Effector memory CD8-positive, alpha-beta T cell (primary cell): ENCODE measurements at regions not wholly inside any gene's neighbourhood (a gene's known extent, or its start where the extent isn't known, plus 50 kb on each side); places are given as distances from the start of the nearest gene placed in this dataset.
A peak's percentile ranks its signal among the peaks of the same experiment; 100 is the strongest.
"Not testable (repeated sequence)": the region's sequence is repeated elsewhere in the genome, so short reads cannot be mapped to it uniquely, and the experiment has no call there.

ENCODE experiments used
- ATAC-seq: fragments of 150-1000 bp; cut with Tn5 transposase; replicated peaks from 2 replicates; pipeline ENCODE4 v1.10.0; 2021; ENCODE audit warnings: mild to moderate bottlenecking, moderate library complexity
- DNase-seq, 3 experiments: peaks; one replicate each; pipeline ENCODE4 v3.0.0; 2021
- H3K27ac Mint-ChIP-seq, 2 donors: one replicate each; pipeline ENCODE4 v1.8.0; 2022; ENCODE audit warnings: mild to moderate bottlenecking in 2 of 2, mixed read lengths in 2 of 2, moderate library complexity in 2 of 2
- H3K27me3 Mint-ChIP-seq, 2 donors: one replicate each; pipeline ENCODE4 v1.8.0; 2022; ENCODE audit warnings: mixed read lengths in 2 of 2
- H3K36me3 Mint-ChIP-seq: one replicate; pipeline ENCODE4 v1.8.0; 2022; ENCODE audit warnings: mild to moderate bottlenecking, moderate library complexity, mixed read lengths; ENCODE audit not compliant: insufficient read depth
- H3K4me1 Mint-ChIP-seq, 2 donors: one replicate each; pipeline ENCODE4 v1.8.0; 2022; ENCODE audit warnings: low read depth in 2 of 2, mixed read lengths in 2 of 2
- H3K4me3 Mint-ChIP-seq, 2 donors: one replicate each; pipeline ENCODE4 v1.8.0; 2022; ENCODE audit warnings: mild to moderate bottlenecking in 2 of 2, mixed read lengths in 2 of 2, moderate library complexity in 2 of 2
- H3K9me3 Mint-ChIP-seq, 2 donors: one replicate each; pipeline ENCODE4 v1.8.0; 2022; ENCODE audit warnings: mixed read lengths in 2 of 2

GRCh38 chr2:144631636-144632035 lies 111.7 kb upstream of the ZEB2 start:
- DNase-seq (no peak), ATAC-seq (no peak)
- Mint-ChIP-seq H3K27ac (no peak overlapping the region), H3K4me3 (no peak overlapping the region), H3K9me3 (peaks cover 4 to 12% of the 10 kb centered on the region in 2 donors), H3K27me3 (peaks cover 9 to 16% of the 10 kb centered on the region in 2 donors), H3K4me1 (peaks cover 4 to 6% of the 10 kb centered on the region in 2 donors), H3K36me3 (no peaks in the 10 kb centered on the region)

DNA sequence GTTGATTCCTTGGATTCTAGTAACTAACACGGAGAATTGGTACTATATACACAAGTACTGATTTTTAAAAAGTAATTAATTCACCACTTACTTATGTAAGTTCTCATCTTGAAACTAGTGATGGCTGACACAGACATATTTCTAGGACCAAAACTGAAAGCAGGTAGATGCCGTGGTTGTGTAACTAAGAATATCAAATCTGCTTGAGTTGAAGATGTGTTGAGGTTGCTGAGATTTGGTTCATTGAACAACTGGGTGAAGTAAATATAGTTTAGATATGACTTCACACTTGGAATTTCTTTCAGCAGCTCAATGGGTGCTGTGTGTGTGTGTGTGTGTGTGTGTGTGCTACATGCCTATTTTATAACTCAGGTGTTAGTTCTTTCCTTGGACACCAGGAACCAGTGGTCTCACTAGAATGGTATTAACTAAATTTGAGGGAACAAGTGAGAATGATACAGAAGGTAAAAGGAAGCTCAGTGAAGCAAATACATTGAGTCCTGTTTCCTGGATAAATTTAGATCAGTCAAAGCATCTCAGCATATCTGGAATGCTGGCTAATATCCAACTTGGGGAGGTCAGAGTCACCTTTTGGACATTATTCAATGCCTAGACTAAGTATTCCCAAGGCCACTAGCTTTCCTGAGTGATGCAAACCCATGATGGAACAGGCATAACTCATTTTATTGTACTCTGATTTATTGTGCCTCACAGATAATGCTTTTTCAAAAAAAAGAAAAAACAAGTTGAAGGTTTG lies 110.7 kb upstream of the ZEB2 start:
- peaks cover 9 to 16% of the 10 kb centered on the region in 2 donors for H3K27me3 Mint-ChIP-seq
- H3K4me3 Mint-ChIP-seq: no peak overlapping the region
- H3K9me3 Mint-ChIP-seq: peaks cover 3 to 4% of the 10 kb centered on the region in 2 donors
- DNase-seq: no peak
- no peak overlapping the region for H3K27ac Mint-ChIP-seq
- ATAC-seq: no peak
- H3K36me3 Mint-ChIP-seq: no peaks in the 10 kb centered on the region
- H3K4me1 Mint-ChIP-seq: peaks cover 0 to 2% of the 10 kb centered on the region in 2 donors

GRCh38 chr2:144629935-144630334 lies 110.0 kb upstream of the ZEB2 start:
- no peak overlapping the region for H3K27ac Mint-ChIP-seq
- no peaks in the 10 kb centered on the region for H3K9me3 Mint-ChIP-seq
- ATAC-seq (no peak), DNase-seq (no peak)
- no peak overlapping the region for H3K4me3 Mint-ChIP-seq
- H3K36me3 Mint-ChIP-seq: no peaks in the 10 kb centered on the region
- H3K4me1 Mint-ChIP-seq: peaks cover 0 to 2% of the 10 kb centered on the region in 2 donors
- H3K27me3 Mint-ChIP-seq: peaks cover 9 to 16% of the 10 kb centered on the region in 2 donors

- Mint-ChIP-seq H3K27me3 (peaks cover 9 to 16% of the 10 kb centered on the region in 2 donors), H3K4me1 (peaks cover 0 to 2% of the 10 kb centered on the region in 2 donors), H3K4me3 (no peak overlapping the region), H3K9me3 (no peaks in the 10 kb centered on the region), H3K27ac (no peak overlapping the region), H3K36me3 (no peaks in the 10 kb centered on the region)
- DNase-seq (no peak), ATAC-seq (no peak)
These were observed 108.6 kb upstream of the ZEB2 start for GRCh38 chr2:144628566-144628965.

DNA sequence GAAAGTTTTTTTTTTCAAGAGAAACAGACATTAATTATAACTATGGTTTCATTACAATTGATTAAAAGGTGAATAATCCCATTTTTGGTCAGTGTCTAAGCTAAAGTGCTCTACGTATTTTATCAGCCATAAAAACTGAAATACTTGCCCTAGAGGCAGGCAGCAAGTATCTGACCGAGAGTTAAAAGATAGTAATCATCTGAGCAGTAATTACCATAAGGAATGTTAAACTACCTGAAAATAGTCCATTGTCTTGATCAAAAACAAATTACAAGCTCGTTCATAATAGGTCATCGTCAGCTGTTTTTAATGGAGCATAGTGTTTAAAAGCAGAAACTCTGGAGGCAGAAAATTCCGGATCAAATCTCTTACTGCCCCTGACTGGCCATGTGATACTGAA lies 105.7 kb upstream of the ZEB2 start:
- ATAC-seq: no peak
- no peak overlapping the region for H3K4me3 Mint-ChIP-seq
- DNase-seq: no peak
- H3K27me3 Mint-ChIP-seq: peaks cover 9 to 22% of the 10 kb centered on the region in 2 donors
- no peaks in the 10 kb centered on the region for H3K4me1 Mint-ChIP-seq
- peaks cover 0 to 14% of the 10 kb centered on the region in 2 donors for H3K9me3 Mint-ChIP-seq
- no peaks in the 10 kb centered on the region for H3K36me3 Mint-ChIP-seq
- H3K27ac Mint-ChIP-seq: no peak overlapping the region

- no peak overlapping the region for H3K27ac Mint-ChIP-seq
- DNase-seq: no peak
- no peaks in the 10 kb centered on the region for H3K36me3 Mint-ChIP-seq
- ATAC-seq: no peak
- no peak overlapping the region for H3K4me3 Mint-ChIP-seq
- peaks cover 9 to 22% of the 10 kb centered on the region in 2 donors for H3K27me3 Mint-ChIP-seq
- peaks cover 0 to 14% of the 10 kb centered on the region in 2 donors for H3K9me3 Mint-ChIP-seq
- peaks cover 1 to 2% of the 10 kb centered on the region in 2 donors for H3K4me1 Mint-ChIP-seq
These were observed 105.3 kb upstream of the ZEB2 start for GRCh38 chr2:144625226-144625625.

- Mint-ChIP-seq H3K4me3 (no peak overlapping the region), H3K27me3 (peaks cover 9 to 22% of the 10 kb centered on the region in 2 donors), H3K36me3 (no peaks in the 10 kb centered on the region), H3K4me1 (peaks cover 4 to 10% of the 10 kb centered on the region in 2 donors), H3K27ac (no peak overlapping the region), H3K9me3 (peaks cover 0 to 14% of the 10 kb centered on the region in 2 donors)
- no peak for DNase-seq
- no peak for ATAC-seq
These were observed 104.5 kb upstream of the ZEB2 start for GRCh38 chr2:144624451-144624850.

- not testable (repeated sequence) for H3K27ac Mint-ChIP-seq, H3K36me3 Mint-ChIP-seq, ATAC-seq, H3K4me3 Mint-ChIP-seq, DNase-seq
- H3K4me1 Mint-ChIP-seq: peaks cover 4 to 12% of the 10 kb centered on the region in 2 donors
- H3K9me3 Mint-ChIP-seq: peaks cover 0 to 14% of the 10 kb centered on the region in 2 donors
- H3K27me3 Mint-ChIP-seq: peaks cover 3 to 13% of the 10 kb centered on the region in 2 donors
These were observed 102.5 kb upstream of the ZEB2 start for GRCh38 chr2:144622373-144622772.

- Mint-ChIP-seq H3K9me3 (peaks cover 0 to 14% of the 10 kb centered on the region in 2 donors), H3K4me3 (no peak overlapping the region), H3K27ac (no peak overlapping the region), H3K27me3 (peaks cover 0 to 6% of the 10 kb centered on the region in 2 donors), H3K4me1 (peaks cover 4 to 12% of the 10 kb centered on the region in 2 donors), H3K36me3 (no peaks in the 10 kb centered on the region)
- no peak for DNase-seq
- no peak for ATAC-seq
These were observed 101.3 kb upstream of the ZEB2 start for GRCh38 chr2:144621266-144621665.

DNA sequence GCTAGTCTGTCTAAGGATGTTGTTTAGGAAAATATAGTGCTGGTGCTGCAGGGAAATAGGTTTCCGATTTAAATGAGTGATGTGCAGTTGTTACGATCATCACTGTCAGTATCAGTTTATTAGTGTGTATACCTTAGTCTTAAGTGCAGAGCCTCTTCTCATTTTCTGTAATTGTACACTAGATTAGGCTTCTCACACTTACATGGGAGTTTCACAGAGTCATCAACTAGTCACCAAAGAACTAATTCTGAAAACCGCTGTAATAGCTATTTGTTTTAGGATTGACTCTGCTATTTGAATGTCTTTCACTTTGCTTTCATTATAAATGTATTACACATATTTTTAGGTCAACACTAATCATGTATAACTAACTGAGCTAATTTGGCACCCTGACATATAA lies 99.8 kb upstream of the ZEB2 start:
- Mint-ChIP-seq H3K9me3 (peaks cover 2 to 14% of the 10 kb centered on the region in 2 donors), H3K36me3 (no peaks in the 10 kb centered on the region), H3K4me1 (peaks cover 4 to 12% of the 10 kb centered on the region in 2 donors), H3K4me3 (peak overlapping the region in 1 of 2 donors; percentile 7), H3K27me3 (peaks cover 0 to 6% of the 10 kb centered on the region in 2 donors), H3K27ac (peak overlapping the region; percentile 26 to 32)
- DNase-seq: no peak
- no peak for ATAC-seq

DNA sequence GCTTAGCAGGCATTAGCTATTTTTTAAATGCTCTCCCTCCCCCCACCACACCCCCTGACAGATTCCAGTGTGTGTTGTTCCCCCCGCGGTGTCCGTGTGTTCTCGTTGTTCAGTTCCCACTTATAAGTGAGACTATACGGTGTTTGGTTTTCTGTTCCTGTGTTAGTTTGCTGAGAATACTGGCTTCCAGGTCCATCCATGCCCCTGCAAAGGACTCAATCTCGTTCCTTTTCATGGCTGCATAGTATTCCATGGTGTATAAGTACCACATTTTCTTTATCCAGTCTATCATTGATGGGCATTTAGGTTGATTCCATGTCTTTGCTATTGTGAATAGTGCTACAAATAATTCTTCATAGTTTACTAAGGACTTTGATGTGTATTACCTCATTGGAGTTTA lies 97.3 kb upstream of the ZEB2 start:
- H3K27ac Mint-ChIP-seq, H3K36me3 Mint-ChIP-seq, H3K27me3 Mint-ChIP-seq, DNase-seq, ATAC-seq, H3K9me3 Mint-ChIP-seq, H3K4me3 Mint-ChIP-seq: not testable (repeated sequence)
- H3K4me1 Mint-ChIP-seq: peaks cover 4 to 12% of the 10 kb centered on the region in 2 donors

DNA sequence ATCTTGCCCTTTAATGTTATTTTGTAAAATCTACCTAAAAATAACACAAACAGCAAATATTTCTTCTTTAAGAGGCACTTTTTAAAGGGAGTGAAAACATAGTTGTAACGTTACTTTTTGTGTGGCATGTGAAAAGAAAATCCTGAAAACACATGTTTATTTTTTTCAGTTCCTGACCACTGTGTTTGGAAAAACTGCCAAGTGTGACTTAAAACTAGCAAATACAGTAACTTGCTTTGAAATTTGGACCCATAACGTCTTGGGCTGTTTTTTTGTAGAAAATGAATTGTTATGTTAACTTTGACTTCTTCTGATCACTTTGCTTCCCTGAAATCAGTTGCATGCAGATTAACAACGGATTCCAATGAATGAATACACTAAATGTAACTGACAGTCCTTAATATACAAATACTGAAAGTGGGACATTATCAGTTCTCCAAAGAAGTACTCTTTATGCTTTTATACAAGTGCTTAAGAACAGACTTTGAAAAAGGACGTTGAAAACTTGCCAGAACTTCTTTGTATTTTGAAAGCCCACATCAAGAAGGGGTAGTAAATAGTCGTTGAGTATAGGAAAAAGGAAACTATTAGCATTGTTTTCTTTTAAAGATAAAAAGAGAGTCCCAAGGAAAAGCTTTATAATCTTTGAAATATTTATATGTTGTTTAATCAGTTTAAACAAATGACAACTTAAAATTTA lies 96.1 kb upstream of the ZEB2 start:
- DNase-seq: no peak
- ATAC-seq: no peak
- H3K9me3 Mint-ChIP-seq: peaks cover 0 to 5% of the 10 kb centered on the region in 2 donors
- H3K27ac Mint-ChIP-seq: no peak overlapping the region
- H3K4me1 Mint-ChIP-seq: peaks cover 4 to 12% of the 10 kb centered on the region in 2 donors
- no peaks in the 10 kb centered on the region for H3K27me3 Mint-ChIP-seq
- H3K4me3 Mint-ChIP-seq: no peak overlapping the region
- no peaks in the 10 kb centered on the region for H3K36me3 Mint-ChIP-seq

- H3K27me3 Mint-ChIP-seq: no peaks in the 10 kb centered on the region
- DNase-seq (no peak), ATAC-seq (no peak)
- H3K27ac Mint-ChIP-seq: peak overlapping the region in 1 of 2 donors; percentile 30
- H3K36me3 Mint-ChIP-seq: peaks cover 2% of the 10 kb centered on the region
- no peaks in the 10 kb centered on the region for H3K9me3 Mint-ChIP-seq
- H3K4me3 Mint-ChIP-seq: no peak overlapping the region
- peaks cover 8 to 25% of the 10 kb centered on the region in 2 donors for H3K4me1 Mint-ChIP-seq
These were observed 88.1 kb upstream of the ZEB2 start for GRCh38 chr2:144607891-144608521.
